HepG2 (cell line): ENCODE measurements at regions not wholly inside any gene's neighbourhood (a gene's known extent, or its start where the extent isn't known, plus 50 kb on each side); places are given as distances from the start of the nearest gene placed in this dataset.

Source experiments
- JUND ChIP-seq: sonication (generic); formaldehyde crosslinking; IDR thresholded peaks from 2 replicates; pipeline ENCODE4 v1.8.0; 2022; ENCODE audit warnings: mild to moderate bottlenecking, missing genetic modification reagents
- SNRNP70 ChIP-seq: fragments of 200-400 bp; formaldehyde crosslinking; IDR thresholded peaks from 2 replicates; pipeline ENCODE4 v1.6.1; 2017; ENCODE audit warnings: mild to moderate bottlenecking, low read depth, low read length, moderate library complexity

DNA sequence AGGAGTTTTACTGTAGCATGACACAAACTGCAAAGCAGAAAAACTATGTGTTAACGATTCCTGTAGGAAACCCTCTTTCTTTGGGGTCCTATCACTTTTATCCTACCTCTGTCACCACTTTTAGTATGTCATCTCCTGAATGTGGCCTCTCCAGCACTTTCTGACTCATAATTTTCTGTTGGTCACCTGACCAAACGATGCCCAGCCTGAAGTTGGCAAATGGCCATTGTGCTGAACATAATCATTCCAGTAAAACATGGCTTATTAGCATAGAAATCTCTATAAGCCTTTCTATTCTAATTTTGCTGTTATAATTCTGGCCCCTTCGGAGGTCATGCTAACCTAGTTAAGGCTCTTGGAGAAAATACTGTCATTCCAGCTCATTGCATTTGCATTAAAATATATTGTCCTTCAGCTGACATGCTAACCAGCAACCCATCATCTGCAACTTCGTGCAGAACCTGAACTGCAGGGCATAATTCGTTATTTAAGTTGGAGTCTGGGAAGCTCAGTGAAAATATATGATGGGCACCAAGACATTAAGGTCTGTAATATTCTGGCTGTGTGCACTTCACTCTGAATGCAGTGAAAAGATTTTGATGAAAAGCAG lies 140.3 kb downstream of the NMUR2 start:
- no peak for TF ChIP-seq SNRNP70
- no peak for TF ChIP-seq JUND (CRISPR knock-in tag)
